Lower leg skin (tissue), 4 donors: ENCODE measurements at regions not wholly inside any gene's neighbourhood (a gene's known extent, or its start where the extent isn't known, plus 50 kb on each side); places are given as distances from the start of the nearest gene placed in this dataset.

Experiments
- DNase-seq, 2 donors: peaks; one replicate each; pipeline ENCODE4 v3.0.0-alpha.2; 2019; ENCODE audit warnings: low spot score in 2 of 2
- H3K4me3 ChIP-seq: fragments of 200-600 bp; sonication (generic); 2 replicates; pipeline ENCODE4 v1.5.1; 2017; ENCODE audit warnings: mild to moderate bottlenecking, low read depth; ENCODE audit not compliant: poor library complexity, severe bottlenecking
- CTCF ChIP-seq, 3 donors: fragments of 450-650 bp; IDR thresholded peaks; one replicate each; pipeline ENCODE4 v1.5.1; 2016; ENCODE audit warnings: antibody characterized with exemption in 3 of 3, mild to moderate bottlenecking in 3 of 3, moderate library complexity in 2 of 3
- POLR2A ChIP-seq, 2 donors: fragments of 450-650 bp; IDR thresholded peaks; one replicate each; pipeline ENCODE4 v1.6.1; 2016 to 2017; ENCODE audit warnings: antibody characterized with exemption in 2 of 2, mild to moderate bottlenecking in 1 of 2, moderate library complexity in 1 of 2
- whole genome bisulfite sequencing, 2 donors: methylation state at CpG; one replicate each; pipeline ENCODE4 v1.1.5; 2018; 5-methylcytosine and 5-hydroxymethylcytosine counted together
- intact Hi-C: fragments of 100-400 bp; cut with DNase I; formaldehyde crosslinking; loops from one replicate; pipeline ENCODE4 v1.15.0; 2023; ENCODE audit warnings: low total_unique reads

- 20 to 35% methylated on average over 1 of the region's 1 CpG for WGBS, 2 donors
These were observed 602.1 kb downstream of the SOX6 start for GRCh38 chr11:15754221-15754620.

GRCh38 chr11:15757048-15757698, 599.2 kb downstream of the SOX6 start:
- WGBS, 2 donors: 77 to 80% methylated on average over 16 of the region's 16 CpGs
- TF ChIP-seq POLR2A (IDR thresholded peaks at IDR 0.05) (no peak), CTCF (IDR thresholded peaks at IDR 0.05) (no peak)
- DNase-seq: no peak
- H3K4me3 ChIP-seq: no peak overlapping the region
- intact Hi-C loops: no loop called here

More at GRCh38 chr11:15754221-15754620, 602.1 kb downstream of the SOX6 start:
- intact Hi-C loops: no loop called here
- TF ChIP-seq CTCF (IDR thresholded peaks at IDR 0.05) (no peak), POLR2A (IDR thresholded peaks at IDR 0.05) (no peak)
- H3K4me3 ChIP-seq: no peak overlapping the region
- no peak for DNase-seq

GRCh38 chr11:15758857-15759465, 597.4 kb downstream of the SOX6 start:
- no peak for TF ChIP-seq CTCF (IDR thresholded peaks at IDR 0.05)
- no peak for TF ChIP-seq POLR2A (IDR thresholded peaks at IDR 0.05)
- WGBS, 2 donors: 86 to 90% methylated on average over 10 of the region's 10 CpGs
- H3K4me3 ChIP-seq: no peak overlapping the region
- intact Hi-C loops: no loop called here
- DNase-seq: no peak

- H3K4me3 ChIP-seq: no peak overlapping the region
- no peak for DNase-seq
- WGBS, 2 donors: 56 to 62% methylated on average over 4 of the region's 4 CpGs
- intact Hi-C loops: no loop called here
- no peak for TF ChIP-seq POLR2A (IDR thresholded peaks at IDR 0.05)
- TF ChIP-seq CTCF (IDR thresholded peaks at IDR 0.05): no peak
These were observed 595.1 kb downstream of the SOX6 start for GRCh38 chr11:15761235-15761634.

- no peak overlapping the region for H3K4me3 ChIP-seq
- no peak for TF ChIP-seq POLR2A (IDR thresholded peaks at IDR 0.05)
- TF ChIP-seq CTCF (IDR thresholded peaks at IDR 0.05): no peak
- 64 to 76% methylated on average over 1 of the region's 1 CpG for WGBS, 2 donors
- DNase-seq: no peak
- intact Hi-C loops: no loop called here
These were observed 592.0 kb downstream of the SOX6 start for GRCh38 chr11:15764326-15764725.
